IPS-NIHi11 (cell line): ENCODE measurements at regions not wholly inside any gene's neighbourhood (a gene's known extent, or its start where the extent isn't known, plus 50 kb on each side); places are given as distances from the start of the nearest gene placed in this dataset.

Experiments used
- DNase-seq: peaks from one replicate; pipeline ENCODE4 v3.0.0; 2012; ENCODE audit warnings: mixed read lengths, low spot score

GRCh38 chr16:81185416-81185815 is 53.1 kb upstream of the BCO1 start:
- DNase-seq: no peak

DNA sequence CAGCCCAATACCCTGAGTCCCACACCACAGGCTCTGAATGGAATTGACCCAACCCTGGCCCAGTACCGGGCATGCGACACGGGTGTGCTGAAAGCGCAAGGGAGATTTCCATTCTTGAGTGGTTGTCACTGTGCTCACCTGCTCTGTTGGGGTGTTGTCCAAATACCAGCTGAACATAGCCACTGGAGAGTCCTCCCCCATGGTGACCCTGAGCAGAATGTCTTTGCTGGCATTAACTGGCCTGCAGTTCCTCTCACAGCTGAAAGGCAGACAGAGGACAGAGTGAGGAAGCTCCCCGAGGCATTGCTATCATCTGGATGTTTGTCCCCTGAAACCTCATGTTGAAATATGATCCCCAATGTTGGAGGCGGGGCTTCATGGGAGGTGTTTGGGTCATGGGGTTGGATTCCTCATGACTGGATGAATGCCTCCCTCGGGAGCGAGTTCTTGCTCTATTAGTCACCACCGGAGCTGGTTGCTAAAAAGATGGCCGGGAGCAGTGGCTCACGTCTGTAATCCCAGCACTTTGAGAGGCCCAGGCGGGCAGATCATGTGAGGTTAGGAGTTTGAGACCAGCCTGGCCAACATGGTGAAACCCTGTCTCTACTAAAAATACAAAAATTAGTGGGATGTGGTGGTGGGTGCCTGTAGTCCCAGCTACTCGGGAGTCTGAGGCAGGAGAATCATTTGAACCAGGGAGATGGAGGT is 57.3 kb upstream of the BCO1 start:
- DNase-seq: peak; percentile 91

DNA sequence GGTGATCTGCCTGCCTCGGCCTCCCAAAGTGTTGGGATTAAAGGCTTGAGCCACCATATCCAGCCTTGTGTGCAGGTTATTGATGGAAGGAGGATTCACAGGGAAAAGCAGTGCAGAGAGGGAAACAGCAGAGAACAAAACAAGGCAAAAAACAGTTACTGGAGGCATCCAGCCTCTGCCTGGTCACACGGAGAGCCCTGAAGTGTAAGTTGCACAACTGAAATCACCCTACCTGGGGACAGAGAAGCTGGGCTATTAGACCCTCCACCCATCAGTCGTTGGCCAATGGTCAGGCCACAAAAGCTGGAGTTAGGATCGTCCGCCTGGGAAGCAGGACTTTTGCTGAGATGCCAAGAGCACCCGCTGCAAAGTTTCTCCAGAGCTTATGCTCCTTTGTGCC is 57.9 kb upstream of the BCO1 start:
- DNase-seq: no peak

DNA sequence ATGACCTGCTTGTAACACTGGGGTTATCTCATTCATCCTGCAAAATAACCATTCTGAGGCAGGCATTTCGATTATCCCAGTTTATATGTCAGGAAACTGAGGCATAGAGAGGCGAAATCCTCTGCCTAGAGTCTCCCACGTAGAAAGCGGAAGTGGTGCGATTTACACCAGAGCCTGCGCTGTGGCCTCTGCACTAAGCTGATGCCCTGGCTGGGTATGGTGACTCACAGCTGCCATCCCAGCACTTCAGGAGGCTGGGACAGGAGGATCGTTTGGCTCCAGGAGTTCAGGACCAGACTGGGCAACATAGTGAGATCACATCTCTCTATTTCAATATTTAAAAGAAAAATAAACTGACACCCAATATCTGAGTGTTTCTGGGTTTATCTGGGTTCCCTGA is 59.3 kb upstream of the BCO1 start:
- no peak for DNase-seq

GRCh38 chr16:81175325-81175891 is 63.1 kb upstream of the BCO1 start:
- no peak for DNase-seq

- no peak for DNase-seq
Measured at GRCh38 chr16:81174644-81175324, 63.7 kb upstream of the BCO1 start.

DNA sequence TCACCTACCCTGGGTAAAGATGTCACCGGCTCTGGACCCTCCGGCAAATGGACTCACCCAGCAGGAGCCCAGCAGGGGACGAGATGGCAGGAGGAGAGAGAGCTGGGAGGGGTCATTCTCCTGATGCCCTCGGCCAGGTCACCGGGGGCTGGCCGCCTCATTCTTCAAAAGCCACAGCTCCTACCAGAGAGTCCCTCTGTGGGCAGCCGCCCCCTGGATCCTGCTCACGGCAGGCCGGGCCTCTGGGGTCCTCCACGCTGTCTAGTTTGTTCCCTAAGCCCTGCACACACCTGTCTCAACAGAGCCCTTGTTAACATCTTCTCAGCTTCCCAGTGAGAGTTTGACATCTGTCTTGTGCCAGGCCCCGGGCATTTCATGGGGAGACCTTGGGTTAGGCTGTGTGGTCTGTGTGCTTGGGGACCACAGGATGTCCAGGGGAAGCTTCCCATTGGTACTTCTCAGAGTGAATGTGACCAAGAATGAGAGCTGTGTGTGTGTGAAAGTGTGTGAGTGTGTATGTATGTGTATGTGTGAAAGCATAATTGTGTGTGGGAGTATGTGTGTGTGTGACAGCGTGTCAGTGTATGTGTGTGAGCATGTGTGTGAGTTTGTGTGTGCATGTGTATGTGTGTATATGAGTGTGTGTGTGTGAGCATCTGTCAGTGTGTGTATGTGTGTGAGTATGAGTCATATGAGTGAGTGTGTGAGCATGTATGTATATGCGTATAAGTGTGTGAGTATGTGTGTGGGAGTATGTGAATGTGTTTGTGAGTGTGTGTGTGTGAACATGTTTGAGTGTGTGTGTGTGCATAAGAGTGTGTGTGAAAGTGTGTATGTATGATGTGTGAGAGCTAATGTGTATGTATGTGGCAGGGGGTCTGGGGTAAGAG is 65.5 kb upstream of the BCO1 start:
- DNase-seq: no peak

- peak; percentile 73 for DNase-seq
Measured at GRCh38 chr16:81170824-81171223, 67.7 kb upstream of the BCO1 start.

DNA sequence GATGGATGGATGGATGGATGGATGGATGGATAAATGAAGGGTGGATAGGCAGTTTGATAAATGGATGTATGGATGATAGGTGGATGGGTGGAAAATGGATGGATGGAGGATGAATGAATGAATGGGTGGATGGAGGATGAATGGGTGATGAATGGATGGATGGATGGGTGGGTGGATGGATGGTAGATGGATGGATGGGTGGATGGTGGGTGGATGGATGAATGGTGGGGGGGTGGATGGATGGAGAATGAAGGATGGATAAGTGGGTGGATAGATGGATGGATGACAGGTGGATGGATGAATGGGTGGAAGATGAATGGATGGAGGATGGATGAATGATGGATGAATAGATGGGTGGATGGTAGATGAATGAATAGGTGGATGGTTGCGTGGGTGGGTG is 70.1 kb upstream of the BCO1 start:
- no peak for DNase-seq

DNA sequence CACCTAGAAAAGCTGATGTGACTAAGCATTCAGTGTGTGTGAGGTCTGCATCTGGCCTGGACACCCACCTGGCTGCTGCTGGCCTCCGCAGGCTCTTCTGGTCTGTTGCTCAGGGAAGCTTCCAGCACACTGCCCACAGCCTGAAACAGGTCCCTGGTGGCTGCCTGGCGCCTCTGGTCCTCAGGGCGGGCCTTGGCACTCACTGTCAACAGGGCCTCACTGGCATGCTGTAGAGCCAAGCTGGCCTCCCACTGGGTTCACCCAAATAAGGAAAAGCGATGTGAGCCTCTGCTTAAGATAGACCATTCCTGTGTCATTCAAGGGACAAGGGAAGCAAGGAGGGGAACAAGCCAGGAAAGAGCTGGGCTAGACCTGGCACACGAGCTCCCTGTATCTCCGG is 70.6 kb upstream of the BCO1 start:
- DNase-seq: no peak

- no peak for DNase-seq
Measured at GRCh38 chr16:81166417-81167300, 70.5 kb upstream of the GCSH start.

DNA sequence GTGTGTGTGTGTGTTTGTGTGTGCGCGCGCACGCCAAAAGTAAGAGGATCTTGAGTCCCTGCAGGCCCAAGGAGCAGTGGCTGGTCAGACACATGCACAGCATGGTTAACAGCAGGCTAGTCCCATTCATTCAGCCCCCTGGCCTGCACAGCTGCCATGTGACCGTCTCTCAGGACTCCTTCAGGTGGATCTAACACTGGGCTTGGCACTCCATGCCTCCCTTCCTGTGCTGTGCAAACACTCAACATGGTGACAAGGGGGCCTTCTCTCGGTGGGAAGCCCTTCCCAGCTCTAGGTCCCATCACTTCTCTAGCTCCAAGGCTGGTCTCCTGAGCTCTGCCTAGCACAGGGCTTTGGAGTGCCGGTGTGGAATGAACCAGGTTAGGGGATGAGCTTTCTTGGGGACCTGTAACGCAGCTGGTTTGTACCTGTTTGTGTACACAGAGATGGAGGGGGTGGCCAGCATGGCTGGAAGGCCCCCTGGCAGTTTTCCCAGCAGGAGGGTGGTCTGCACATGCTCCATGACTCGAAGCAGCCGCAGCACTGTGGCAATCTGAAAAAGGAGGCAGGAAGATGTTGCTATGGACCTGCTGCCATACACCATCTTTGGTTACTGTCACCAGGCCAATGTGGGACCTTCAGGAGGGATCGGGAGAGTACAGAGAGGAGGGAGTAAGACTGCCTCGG is 69.4 kb upstream of the GCSH start:
- DNase-seq: no peak

DNA sequence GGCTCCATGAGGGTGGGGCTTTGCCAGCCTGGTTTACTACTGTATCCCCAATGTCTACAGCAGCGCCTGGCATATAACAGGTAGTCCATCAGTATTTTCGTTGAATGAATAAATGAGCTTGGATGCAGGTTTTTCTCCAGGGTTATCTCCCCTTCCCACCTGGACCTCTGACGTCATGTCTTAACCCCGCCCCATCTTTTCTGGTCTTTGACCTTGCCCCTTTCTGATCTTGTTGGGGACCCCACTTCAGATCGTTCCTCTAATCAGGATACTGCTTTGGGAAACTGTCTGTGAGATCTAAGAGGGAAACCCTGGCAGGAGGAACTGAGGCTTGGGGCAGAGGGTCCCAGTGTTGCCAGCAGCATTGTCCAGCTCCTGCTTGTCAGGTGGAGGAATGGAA is 68.8 kb upstream of the GCSH start:
- DNase-seq: no peak

DNA sequence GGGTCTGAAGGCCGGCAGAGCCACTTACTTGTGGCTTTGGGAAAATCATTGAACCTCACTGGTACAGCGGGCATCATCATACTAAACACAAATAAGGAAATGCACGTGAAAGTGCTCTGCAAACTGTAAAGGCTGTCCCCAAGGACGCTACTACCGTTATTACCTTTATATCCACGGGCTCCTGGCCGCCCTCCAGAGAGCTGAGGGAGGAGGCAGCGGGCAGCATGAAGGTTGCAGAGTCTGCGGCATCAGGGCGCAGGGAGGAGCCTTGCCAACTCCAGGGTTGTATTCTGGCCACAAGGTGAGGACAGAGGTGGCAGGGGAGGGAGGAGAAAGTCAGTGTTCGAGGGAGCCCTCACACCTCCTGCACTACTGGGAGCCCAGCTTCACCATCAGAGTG is 68.3 kb upstream of the GCSH start:
- DNase-seq: no peak

- no peak for DNase-seq
Measured at GRCh38 chr16:81163671-81164070, 67.5 kb upstream of the GCSH start.

GRCh38 chr16:81158964-81159363 is 62.8 kb upstream of the GCSH start:
- no peak for DNase-seq

- DNase-seq: no peak
Measured at GRCh38 chr16:81155769-81156168, 59.6 kb upstream of the GCSH start.

- DNase-seq: no peak
Measured at GRCh38 chr16:81151648-81152310, 55.6 kb upstream of the GCSH start.

GRCh38 chr16:81149614-81150013 is 53.4 kb upstream of the GCSH start:
- DNase-seq: no peak

- DNase-seq: peak; percentile 48
Measured at GRCh38 chr16:81148277-81148676, 52.1 kb upstream of the GCSH start.
